OCI-LY7 (cell line): ENCODE measurements at regions not wholly inside any gene's neighbourhood (a gene's known extent, or its start where the extent isn't known, plus 50 kb on each side); places are given as distances from the start of the nearest gene placed in this dataset.

Source experiments
- EZH2phosphoT487 ChIP-seq: fragments of 200-600 bp; sonication (generic); IDR thresholded peaks from 2 replicates; pipeline ENCODE4 v1.6.1; 2018; ENCODE audit warnings: low read depth, borderline replicate concordance, mild to moderate bottlenecking, mixed run types, antibody characterized with exemption, low read length, moderate library complexity, mixed read lengths
- TF ChIP-seq, protein P1 (sequence below): fragments of 200-600 bp; sonication (generic); conservative IDR thresholded peaks from 2 replicates; pipeline ENCODE4 v1.5.1; 2014; ENCODE audit warnings: mild to moderate bottlenecking, antibody characterized with exemption, low read length, moderate library complexity, mixed read lengths

DNA sequence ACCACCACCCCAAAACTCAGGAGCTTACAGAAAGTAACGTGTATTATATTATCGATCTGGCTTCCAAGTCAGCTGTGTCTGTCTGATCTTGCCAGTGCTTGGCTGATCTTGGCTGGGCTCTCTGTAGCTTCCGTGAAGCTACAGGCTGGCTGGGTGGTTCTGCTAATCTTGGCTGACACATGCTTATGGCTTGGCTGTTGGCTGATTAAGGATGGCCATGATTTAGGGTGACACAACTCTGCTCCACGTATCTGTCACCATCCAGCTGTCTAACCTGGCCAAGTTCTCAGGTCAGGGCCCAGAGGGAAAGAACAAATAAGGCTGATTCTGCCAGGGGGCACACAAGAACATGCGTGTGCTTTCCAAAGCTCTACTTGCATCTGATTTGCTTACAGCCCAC lies 64.7 kb upstream of the PRL start:
- TF ChIP-seq, protein P1, sequence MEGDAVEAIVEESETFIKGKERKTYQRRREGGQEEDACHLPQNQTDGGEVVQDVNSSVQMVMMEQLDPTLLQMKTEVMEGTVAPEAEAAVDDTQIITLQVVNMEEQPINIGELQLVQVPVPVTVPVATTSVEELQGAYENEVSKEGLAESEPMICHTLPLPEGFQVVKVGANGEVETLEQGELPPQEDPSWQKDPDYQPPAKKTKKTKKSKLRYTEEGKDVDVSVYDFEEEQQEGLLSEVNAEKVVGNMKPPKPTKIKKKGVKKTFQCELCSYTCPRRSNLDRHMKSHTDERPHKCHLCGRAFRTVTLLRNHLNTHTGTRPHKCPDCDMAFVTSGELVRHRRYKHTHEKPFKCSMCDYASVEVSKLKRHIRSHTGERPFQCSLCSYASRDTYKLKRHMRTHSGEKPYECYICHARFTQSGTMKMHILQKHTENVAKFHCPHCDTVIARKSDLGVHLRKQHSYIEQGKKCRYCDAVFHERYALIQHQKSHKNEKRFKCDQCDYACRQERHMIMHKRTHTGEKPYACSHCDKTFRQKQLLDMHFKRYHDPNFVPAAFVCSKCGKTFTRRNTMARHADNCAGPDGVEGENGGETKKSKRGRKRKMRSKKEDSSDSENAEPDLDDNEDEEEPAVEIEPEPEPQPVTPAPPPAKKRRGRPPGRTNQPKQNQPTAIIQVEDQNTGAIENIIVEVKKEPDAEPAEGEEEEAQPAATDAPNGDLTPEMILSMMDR = no peak
- TF ChIP-seq EZH2phosphoT487 = no peak
